CD4-positive, alpha-beta T cell treated with Interleukin-4 for 4 hours (primary cell): ENCODE measurements at regions not wholly inside any gene's neighbourhood (a gene's known extent, or its start where the extent isn't known, plus 50 kb on each side); places are given as distances from the start of the nearest gene placed in this dataset.
"Not testable (repeated sequence)": the region's sequence is repeated elsewhere in the genome, so short reads cannot be mapped to it uniquely, and the experiment has no call there.

ENCODE experiments used
- DNase-seq: peaks from one replicate; pipeline ENCODE4 v3.0.0-alpha.2; 2020

- DNase-seq, result no peak
These were observed 140.7 kb upstream of the FN1 start for GRCh38 chr2:215576572-215576971.

DNA sequence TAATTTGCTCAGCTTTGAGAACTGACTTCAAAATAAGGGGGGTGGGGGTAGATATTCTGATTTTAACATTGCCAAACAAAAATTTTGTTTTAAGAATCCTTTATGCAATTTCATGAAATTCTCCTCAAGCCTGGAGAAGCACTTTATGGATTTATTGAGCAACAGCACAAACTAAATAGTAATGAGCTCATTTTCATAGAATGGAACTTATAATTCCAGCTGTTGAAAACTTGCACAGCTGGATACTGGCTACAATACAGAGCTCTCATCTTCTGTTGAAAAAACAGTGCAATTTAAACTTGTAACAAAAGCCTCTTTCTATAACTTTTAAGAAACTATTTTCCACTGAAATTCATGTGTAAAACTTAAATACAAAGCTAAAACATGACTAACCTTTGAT lies 137.6 kb upstream of the FN1 start:
- no peak for DNase-seq

GRCh38 chr2:215572341-215572848 lies 136.5 kb upstream of the FN1 start:
- DNase-seq, result no peak

- DNase-seq, result no peak
These were observed 135.8 kb upstream of the FN1 start for GRCh38 chr2:215571689-215572088.

DNA sequence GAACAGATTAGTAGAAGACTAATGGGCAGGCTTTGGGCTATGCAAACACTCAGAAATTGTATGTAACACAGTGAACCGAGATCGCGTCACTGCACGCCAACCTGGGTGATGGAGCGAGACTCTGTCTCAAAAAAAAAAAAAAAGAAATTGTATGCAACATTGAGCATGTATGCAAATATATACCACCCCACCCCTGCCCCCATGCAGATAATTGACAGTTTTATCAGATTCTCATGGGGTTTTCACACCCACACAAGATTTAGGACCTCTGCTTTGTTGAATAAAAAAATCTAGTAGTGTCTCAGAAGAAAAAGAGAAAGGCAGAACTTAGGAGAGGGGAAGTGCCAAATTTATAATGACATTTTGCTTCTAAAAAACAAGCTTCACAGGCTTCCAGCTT lies 131.6 kb upstream of the FN1 start:
- DNase-seq, result no peak

DNA sequence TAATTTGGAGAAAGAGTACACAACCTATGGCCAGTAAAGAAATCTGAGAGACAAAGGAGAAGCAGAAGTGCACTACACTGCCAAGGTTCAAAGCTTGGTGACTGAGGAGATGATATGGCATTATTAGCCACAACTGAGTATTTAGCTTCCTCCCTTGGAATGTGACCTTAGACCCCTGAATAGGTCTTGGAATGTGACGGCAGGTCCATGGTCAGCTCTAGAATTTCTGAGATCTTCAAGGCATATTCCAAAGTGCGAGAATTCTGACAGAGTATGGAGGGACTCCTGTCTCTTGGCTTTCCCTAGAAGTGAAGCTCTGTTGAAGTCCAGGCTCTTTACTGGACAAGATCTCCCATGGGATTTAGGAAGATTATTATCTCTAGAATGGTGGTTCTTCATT lies 130.0 kb upstream of the FN1 start:
- DNase-seq, result no peak

DNA sequence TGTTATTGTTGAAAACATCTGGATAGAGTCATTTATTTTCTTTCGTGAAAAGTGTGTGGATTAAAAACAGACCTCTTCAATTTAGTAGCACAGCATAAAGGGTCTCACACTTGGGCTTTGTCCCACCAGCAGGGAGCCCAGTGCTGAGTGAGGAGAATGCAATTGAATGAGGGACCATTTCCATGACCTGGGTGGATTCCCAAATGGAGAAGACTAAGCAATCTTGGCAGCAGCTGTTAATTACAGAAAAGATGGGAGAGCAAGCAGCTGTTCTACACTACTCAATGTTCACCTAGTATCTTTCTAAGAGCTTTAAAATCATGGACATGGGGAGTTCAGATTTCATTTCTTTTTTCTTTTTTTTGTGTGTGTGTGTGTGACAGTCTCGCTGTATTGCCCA lies 121.8 kb upstream of the FN1 start:
- no peak for DNase-seq

DNA sequence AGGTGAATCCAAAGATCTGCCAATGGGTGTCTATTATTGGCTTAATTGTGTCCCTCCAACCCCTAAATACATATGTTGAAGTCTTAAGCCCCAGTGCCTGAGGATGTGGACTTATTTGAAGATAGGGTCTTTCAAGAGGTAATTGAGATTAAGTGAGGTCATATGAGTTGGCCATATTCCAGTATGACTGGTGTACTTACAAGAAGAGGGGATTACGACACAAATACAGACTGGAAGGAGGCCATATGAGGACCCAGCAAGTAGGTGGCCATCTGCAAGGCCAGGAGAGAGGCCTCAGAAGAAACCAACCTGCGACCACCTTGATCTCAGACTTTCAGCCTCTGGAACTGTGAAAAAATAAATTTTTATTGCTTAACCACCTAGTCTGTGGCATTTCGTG lies 121.1 kb upstream of the FN1 start:
- no peak for DNase-seq

DNA sequence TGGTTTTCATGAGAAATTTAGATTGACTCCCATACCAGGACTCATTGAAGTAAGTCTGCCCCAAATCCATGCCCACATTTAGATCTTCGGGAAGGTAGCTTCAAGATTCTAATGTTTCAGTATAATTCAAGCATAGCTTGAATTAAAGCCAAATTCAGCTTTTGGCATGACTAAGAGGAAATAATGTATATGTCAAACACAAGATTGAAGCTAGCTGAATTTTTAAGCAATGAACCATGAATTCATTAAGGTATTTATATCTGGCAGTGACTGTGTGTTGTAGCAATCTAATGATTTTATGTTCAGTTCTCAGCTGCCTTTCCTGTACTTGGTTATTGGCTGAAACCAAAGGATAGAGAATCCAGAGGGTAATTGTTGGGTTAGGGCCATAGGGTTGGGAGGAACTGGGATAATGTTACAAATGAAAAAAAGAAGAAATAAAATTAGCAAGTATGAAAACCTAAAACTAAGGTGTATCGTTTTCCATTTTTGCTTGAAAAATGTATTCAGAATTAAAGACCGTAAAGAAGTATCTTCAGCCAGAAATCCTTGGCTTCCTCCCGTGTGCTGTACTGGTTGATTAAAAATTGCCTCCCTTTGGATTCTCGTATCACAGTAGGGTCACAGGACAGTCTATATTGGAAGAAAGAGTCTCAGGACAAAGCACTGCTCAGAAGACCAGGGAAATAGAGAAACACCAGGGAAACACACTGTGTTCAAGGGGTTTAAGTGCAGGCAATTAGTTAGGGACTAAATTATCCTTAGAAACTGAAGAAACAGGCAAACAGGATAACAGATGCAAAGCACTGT lies 119.0 kb upstream of the FN1 start:
- DNase-seq, result no peak

- DNase-seq, result no peak
These were observed 118.1 kb upstream of the FN1 start for GRCh38 chr2:215553946-215554345.

GRCh38 chr2:215552144-215552580 lies 116.3 kb upstream of the FN1 start:
- DNase-seq, result no peak

DNA sequence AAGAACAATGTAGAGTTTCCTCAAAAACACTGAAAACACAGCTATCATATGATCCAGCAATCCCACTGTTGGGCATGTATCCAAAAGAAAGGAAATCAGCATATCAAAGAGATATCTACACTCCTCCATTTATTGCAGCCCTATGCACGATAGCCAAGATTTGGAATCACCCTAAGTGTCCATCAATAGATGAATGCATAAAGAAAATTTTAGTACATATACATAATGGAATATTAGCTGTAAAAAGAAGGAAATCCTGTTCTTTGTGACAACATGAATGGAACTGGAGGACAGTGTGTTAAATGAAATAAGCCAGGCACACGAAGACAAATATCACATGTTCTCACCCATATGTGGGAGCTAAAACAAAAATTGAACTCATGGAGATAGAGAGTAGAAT lies 114.5 kb upstream of the FN1 start:
- no peak for DNase-seq

GRCh38 chr2:215548714-215549113 lies 112.8 kb upstream of the FN1 start:
- no peak for DNase-seq

GRCh38 chr2:215542690-215543089 lies 106.8 kb upstream of the FN1 start:
- DNase-seq, result no peak

GRCh38 chr2:215540658-215541057 lies 104.8 kb upstream of the FN1 start:
- no peak for DNase-seq

- DNase-seq, result no peak
These were observed 101.7 kb upstream of the FN1 start for GRCh38 chr2:215537611-215538010.

DNA sequence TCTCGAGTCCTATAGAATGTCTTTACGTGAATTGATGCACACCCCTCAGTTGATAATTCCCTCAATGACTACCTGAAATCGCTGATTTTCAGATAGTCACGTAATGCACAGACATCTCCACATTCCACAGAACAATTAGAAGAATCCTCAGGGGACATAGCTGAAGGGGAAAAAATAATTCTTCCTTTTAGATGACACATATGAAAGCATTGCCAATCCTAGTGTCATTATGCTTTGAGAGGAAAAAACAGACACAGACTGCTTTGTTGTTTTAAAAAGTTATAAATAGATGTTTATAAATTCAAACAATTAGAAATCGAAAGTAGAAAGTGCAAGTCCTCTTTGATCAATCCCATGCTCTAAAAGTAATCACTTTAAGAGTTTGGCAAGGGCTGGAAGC lies 100.6 kb upstream of the FN1 start:
- no peak for DNase-seq

GRCh38 chr2:215535741-215536140 lies 99.9 kb upstream of the FN1 start:
- DNase-seq, result no peak

DNA sequence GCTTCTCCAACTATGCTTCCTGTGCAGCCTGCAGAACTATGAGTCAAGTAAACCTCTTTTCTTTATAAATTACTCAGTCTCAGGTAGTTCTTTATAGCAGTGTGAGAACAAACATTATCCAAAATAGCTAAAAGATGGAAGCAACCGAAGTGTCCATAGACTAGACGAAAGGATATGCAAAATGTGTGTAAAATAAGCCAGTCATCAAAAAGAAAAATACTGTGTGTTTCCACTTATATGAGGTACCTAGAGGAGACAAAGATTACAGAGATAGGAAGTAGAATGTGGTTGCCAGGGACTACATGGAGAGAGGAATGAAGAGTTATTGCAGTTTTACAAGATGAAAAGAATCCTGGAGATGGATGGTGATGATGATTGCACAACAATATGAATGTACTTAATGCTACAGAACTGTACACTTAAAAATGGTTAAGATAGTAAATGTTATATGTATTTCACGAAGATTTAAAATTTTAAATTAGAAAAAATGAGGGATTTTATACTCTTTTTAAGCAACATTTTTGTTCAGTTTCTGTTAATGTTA lies 99.3 kb upstream of the FN1 start:
- no peak for DNase-seq

GRCh38 chr2:215533716-215534115 lies 97.8 kb upstream of the FN1 start:
- not testable (repeated sequence) for DNase-seq

DNA sequence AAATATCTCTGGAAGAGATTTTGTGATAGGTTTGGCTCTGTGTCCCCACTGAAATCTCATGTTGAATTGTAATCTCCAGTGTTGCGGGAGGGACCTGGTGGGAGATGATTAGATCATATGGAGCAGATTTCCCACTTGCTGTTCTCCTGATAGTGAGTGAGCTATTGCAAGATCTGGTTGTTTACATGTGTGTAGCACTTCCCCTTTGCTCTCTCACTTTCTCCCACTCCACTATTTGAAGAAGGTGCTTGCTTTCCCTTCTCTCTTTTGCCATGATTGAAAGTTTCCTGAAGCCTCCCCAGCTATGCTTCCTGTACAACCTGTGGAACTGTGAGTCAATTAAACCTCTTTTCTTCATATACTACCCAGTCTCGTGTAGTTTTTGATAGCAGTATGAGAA lies 97.0 kb upstream of the FN1 start:
- DNase-seq, result no peak

GRCh38 chr2:215531284-215531683 lies 95.4 kb upstream of the FN1 start:
- DNase-seq, result no peak

- no peak for DNase-seq
These were observed 94.5 kb upstream of the FN1 start for GRCh38 chr2:215530191-215530968.

DNA sequence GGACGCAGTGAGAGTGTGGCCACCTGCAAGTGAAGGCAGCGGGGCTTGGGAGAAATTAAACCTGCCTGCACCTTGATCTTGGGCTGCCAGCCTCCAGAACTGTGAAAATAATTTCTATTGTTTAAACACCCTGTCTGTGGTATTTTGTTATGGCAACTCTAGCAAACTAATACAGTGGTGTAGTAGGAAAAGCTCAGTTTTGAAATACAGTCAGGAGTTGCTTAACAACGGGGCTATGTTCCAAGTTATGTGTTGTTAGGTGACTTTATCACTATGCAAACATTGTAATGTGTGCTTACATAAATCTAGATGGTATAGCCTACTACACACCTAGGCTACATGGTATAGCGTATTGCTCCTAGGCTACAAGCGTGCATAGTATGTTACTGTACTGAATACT lies 93.4 kb upstream of the FN1 start:
- no peak for DNase-seq
